Mesenchymal stem cell (in vitro differentiated cells and primary cell): ENCODE measurements at regions not wholly inside any gene's neighbourhood (a gene's known extent, or its start where the extent isn't known, plus 50 kb on each side); places are given as distances from the start of the nearest gene placed in this dataset.

Experiments used
- DNase-seq: peaks from one replicate; pipeline ENCODE4 v3.0.0-alpha.2; 2013
- H2AFZ ChIP-seq: one replicate; pipeline ENCODE4 v1.6.1; 2013; ENCODE audit warnings: low read depth, mild to moderate bottlenecking, control low read depth, inconsistent platforms, low read length, moderate library complexity
- H2AK5ac ChIP-seq: 2 replicates; pipeline ENCODE4 v1.6.1; 2013; ENCODE audit warnings: low read length, moderate library complexity, mild to moderate bottlenecking, inconsistent platforms; ENCODE audit not compliant: severe bottlenecking
- H2BK120ac ChIP-seq: one replicate; pipeline ENCODE4 v1.6.1; 2013; ENCODE audit warnings: low read depth, mild to moderate bottlenecking, inconsistent platforms, low read length, moderate library complexity
- H2BK12ac ChIP-seq, 2 experiments: one replicate each; pipeline ENCODE4 v1.6.1; 2013; ENCODE audit warnings: inconsistent platforms in 2 of 2, low read length in 2 of 2, mild to moderate bottlenecking in 2 of 2, moderate library complexity in 2 of 2, control low read depth in 1 of 2
- H2BK15ac ChIP-seq: one replicate; pipeline ENCODE4 v1.6.1; 2013; ENCODE audit warnings: mild to moderate bottlenecking, low read depth, inconsistent platforms; ENCODE audit not compliant: poor library complexity, severe bottlenecking
- H2BK5ac ChIP-seq: 2 replicates; pipeline ENCODE4 v1.6.1; 2013; ENCODE audit warnings: low read depth, mild to moderate bottlenecking, low read length, control low read depth, inconsistent platforms; ENCODE audit not compliant: poor library complexity, severe bottlenecking
- H3K14ac ChIP-seq, 2 experiments: one replicate each; pipeline ENCODE4 v1.6.1; 2013; ENCODE audit warnings: inconsistent platforms in 2 of 2, low read length in 2 of 2, control low read depth in 1 of 2, mild to moderate bottlenecking in 1 of 2, moderate library complexity in 1 of 2
- H3K18ac ChIP-seq, 2 experiments: one replicate each; pipeline ENCODE4 v1.6.1; 2013; ENCODE audit warnings: inconsistent platforms in 2 of 2, low read length in 2 of 2, control low read depth in 1 of 2, low read depth in 1 of 2, mild to moderate bottlenecking in 1 of 2
- H3K23ac ChIP-seq, 2 experiments: one replicate each; pipeline ENCODE4 v1.6.1; 2013; ENCODE audit warnings: inconsistent platforms in 2 of 2, low read length in 2 of 2, mild to moderate bottlenecking in 2 of 2, moderate library complexity in 2 of 2, control low read depth in 1 of 2
- H3K27ac ChIP-seq: 2 replicates; pipeline ENCODE4 v1.5.1; 2013; ENCODE audit warnings: mild to moderate bottlenecking, moderate library complexity, low read length, control low read depth, inconsistent platforms; ENCODE audit not compliant: poor library complexity, severe bottlenecking
- H3K27me3 ChIP-seq, 2 experiments: 2 replicates each; pipeline versions ENCODE4 v1.6.1 to v1.7.0; 2013; ENCODE audit warnings: low read length in 2 of 2, mild to moderate bottlenecking in 2 of 2, moderate library complexity in 2 of 2, control low read depth in 1 of 2, inconsistent platforms in 1 of 2; ENCODE audit not compliant: control insufficient read depth in 1 of 2, insufficient read depth in 1 of 2
- H3K36me3 ChIP-seq, 2 experiments: 2 replicates each; pipeline versions ENCODE4 v1.6.1 to v1.7.0; 2013; ENCODE audit warnings: low read length in 2 of 2, control low read depth in 1 of 2, inconsistent platforms in 1 of 2, low read depth in 1 of 2, mild to moderate bottlenecking in 1 of 2; ENCODE audit not compliant: insufficient read depth in 2 of 2, control insufficient read depth in 1 of 2
- H3K4ac ChIP-seq, 2 experiments: one replicate each; pipeline ENCODE4 v1.6.1; 2013; ENCODE audit warnings: inconsistent platforms in 2 of 2, low read length in 2 of 2, mild to moderate bottlenecking in 2 of 2, moderate library complexity in 2 of 2, control low read depth in 1 of 2, low read depth in 1 of 2
- H3K4me1 ChIP-seq: 2 replicates; pipeline ENCODE4 v1.6.1; 2013; ENCODE audit warnings: low read depth, low read length, control low read depth; ENCODE audit not compliant: control insufficient read depth, insufficient read depth
- H3K4me2 ChIP-seq: 2 replicates; pipeline ENCODE4 v1.6.1; 2013; ENCODE audit warnings: low read length, mild to moderate bottlenecking, inconsistent platforms; ENCODE audit not compliant: poor library complexity, severe bottlenecking
- H3K4me3 ChIP-seq, 2 experiments: 2 replicates each; pipeline versions ENCODE4 v1.5.1 to v1.7.0; 2013; ENCODE audit warnings: low read length in 2 of 2, mild to moderate bottlenecking in 2 of 2, control low read depth in 1 of 2, low read depth in 1 of 2; ENCODE audit not compliant: insufficient read depth in 1 of 2
- H3K79me1 ChIP-seq: replicated peaks from 2 replicates; pipeline ENCODE4 v1.6.1; 2013; ENCODE audit warnings: mild to moderate bottlenecking, control low read depth, low read length, inconsistent platforms; ENCODE audit not compliant: poor library complexity, severe bottlenecking
- H3K9ac ChIP-seq: 2 replicates; pipeline ENCODE4 v1.7.0; 2013; ENCODE audit warnings: mild to moderate bottlenecking, low read length, moderate library complexity
- H3K9me3 ChIP-seq: 2 replicates; pipeline ENCODE4 v1.7.0; 2013; ENCODE audit warnings: mild to moderate bottlenecking, low read length; ENCODE audit not compliant: control insufficient read depth
- H4K8ac ChIP-seq: one replicate; pipeline ENCODE4 v1.6.1; 2013; ENCODE audit warnings: inconsistent platforms, mild to moderate bottlenecking, low read length, moderate library complexity
- H4K91ac ChIP-seq: one replicate; pipeline ENCODE4 v1.6.1; 2013; ENCODE audit warnings: mild to moderate bottlenecking, low read length, inconsistent platforms
- WGBS: methylation state at CpG from one replicate; pipeline ENCODE4 v1.1.7; 2013; ENCODE audit warnings: mixed read lengths; 5-methylcytosine and 5-hydroxymethylcytosine counted together

- Histone ChIP-seq H3K79me1 (no peaks in the 10 kb centered on the region), H3K23ac (no peak overlapping the region), H3K36me3 (no peaks in the 10 kb centered on the region), H3K9ac (no peak overlapping the region), H3K4ac (no peak overlapping the region), H3K14ac (no peak overlapping the region), H2BK120ac (no peak overlapping the region), H4K91ac (no peak overlapping the region), H2BK5ac (no peak overlapping the region), H3K9me3 (no peaks in the 10 kb centered on the region), H2BK12ac (no peak overlapping the region), H3K18ac (no peak overlapping the region), H3K4me3 (no peak overlapping the region), H2AK5ac (no peak overlapping the region), H2AFZ (no peak overlapping the region), H3K27ac (no peak overlapping the region), H4K8ac (no peak overlapping the region), H2BK15ac (no peak overlapping the region), H3K4me2 (no peak overlapping the region), H3K4me1 (peaks cover 26% of the 10 kb centered on the region), H3K27me3 (peaks cover 0 to 40% of the 10 kb centered on the region in 2 experiments)
- DNase-seq: no peak
- 90% methylated on average over 17 of the region's 17 CpGs for WGBS
Observed at GRCh38 chr14:100659345-100660001, 67.2 kb upstream of the DLK1 start.

GRCh38 chr14:100660498-100660881 is 66.2 kb upstream of the DLK1 start:
- Histone ChIP-seq H3K9me3 (no peaks in the 10 kb centered on the region), H4K91ac (no peak overlapping the region)
- WGBS: 83% methylated on average over 6 of the region's 6 CpGs

GRCh38 chr14:100660882-100661635 is 65.6 kb upstream of the DLK1 start:
- H4K91ac ChIP-seq: peak overlapping the region; percentile 7
- H4K8ac ChIP-seq: no peak overlapping the region
- DNase-seq: peak; percentile 86
- no peak overlapping the region for H3K4me3 ChIP-seq
- no peak overlapping the region for H3K4me2 ChIP-seq
- no peak overlapping the region for H3K9ac ChIP-seq
- H3K36me3 ChIP-seq: no peaks in the 10 kb centered on the region
- no peaks in the 10 kb centered on the region for H3K9me3 ChIP-seq
- H3K27me3 ChIP-seq: peaks cover 0 to 26% of the 10 kb centered on the region in 2 experiments
- no peak overlapping the region for H2BK120ac ChIP-seq
- H3K18ac ChIP-seq: no peak overlapping the region
- no peak overlapping the region for H2AK5ac ChIP-seq
- 49% methylated on average over 14 of the region's 18 CpGs for WGBS
- H2BK12ac ChIP-seq: no peak overlapping the region
- no peak overlapping the region for H3K4ac ChIP-seq
- no peak overlapping the region for H3K27ac ChIP-seq
- no peak overlapping the region for H3K23ac ChIP-seq
- peaks cover 17% of the 10 kb centered on the region for H3K4me1 ChIP-seq
- H2BK5ac ChIP-seq: no peak overlapping the region
- H2BK15ac ChIP-seq: no peak overlapping the region
- no peaks in the 10 kb centered on the region for H3K79me1 ChIP-seq
- no peak overlapping the region for H2AFZ ChIP-seq
- H3K14ac ChIP-seq: no peak overlapping the region

More at GRCh38 chr14:100660498-100660881, 66.2 kb upstream of the DLK1 start:
- Histone ChIP-seq H3K4me3 (no peak overlapping the region), H3K23ac (no peak overlapping the region), H3K9ac (no peak overlapping the region), H2AK5ac (no peak overlapping the region), H3K27ac (no peak overlapping the region), H3K4me1 (peaks cover 19% of the 10 kb centered on the region), H2BK15ac (no peak overlapping the region), H2BK5ac (no peak overlapping the region), H3K14ac (peak overlapping the region in 1 of 2 experiments; percentile 28), H4K8ac (no peak overlapping the region), H3K36me3 (no peaks in the 10 kb centered on the region), H2AFZ (no peak overlapping the region), H3K4ac (no peak overlapping the region), H3K79me1 (no peaks in the 10 kb centered on the region), H2BK120ac (no peak overlapping the region), H2BK12ac (no peak overlapping the region), H3K27me3 (peaks cover 0 to 31% of the 10 kb centered on the region in 2 experiments), H3K18ac (peak overlapping the region in 1 of 2 experiments; percentile 67), H3K4me2 (no peak overlapping the region)
- no peak for DNase-seq
